Mesothelial cell of epicardium (in vitro differentiated cells): ENCODE measurements at regions not wholly inside any gene's neighbourhood (a gene's known extent, or its start where the extent isn't known, plus 50 kb on each side); places are given as distances from the start of the nearest gene placed in this dataset.

Source experiments
- DNase-seq, 2 experiments: peaks; one replicate each; pipeline ENCODE4 v3.0.0; 2021; ENCODE audit warnings: low spot score in 2 of 2; ENCODE audit not compliant: unreplicated experiment in 2 of 2
- H3K27ac Mint-ChIP-seq: 2 replicates; pipeline ENCODE4 v1.8.0; 2021; ENCODE audit warnings: mixed read lengths
- H3K27me3 Mint-ChIP-seq: 2 replicates; pipeline ENCODE4 v1.8.0; 2021; ENCODE audit warnings: low read depth, mixed read lengths
- H3K36me3 Mint-ChIP-seq: 2 replicates; pipeline ENCODE4 v1.8.0; 2021; ENCODE audit warnings: mixed read lengths
- H3K4me1 Mint-ChIP-seq: 2 replicates; pipeline ENCODE4 v1.8.0; 2021; ENCODE audit warnings: mixed read lengths
- H3K4me3 Mint-ChIP-seq: 2 replicates; pipeline ENCODE4 v1.8.0; 2021; ENCODE audit warnings: mild to moderate bottlenecking, moderate library complexity, mixed read lengths
- H3K9me3 Mint-ChIP-seq: 2 replicates; pipeline ENCODE4 v1.8.0; 2021; ENCODE audit warnings: mixed read lengths
- TF ChIP-seq, protein P1 (sequence below): fragments of 200-600 bp; sonication (generic); IDR thresholded peaks from one replicate; pipeline ENCODE4 v1.5.0; 2021; ENCODE audit warnings: antibody characterized with exemption; ENCODE audit not compliant: unreplicated experiment

GRCh38 chr4:117847849-117848248, 186.4 kb upstream of the NDST3 start:
- TF ChIP-seq, protein P1, sequence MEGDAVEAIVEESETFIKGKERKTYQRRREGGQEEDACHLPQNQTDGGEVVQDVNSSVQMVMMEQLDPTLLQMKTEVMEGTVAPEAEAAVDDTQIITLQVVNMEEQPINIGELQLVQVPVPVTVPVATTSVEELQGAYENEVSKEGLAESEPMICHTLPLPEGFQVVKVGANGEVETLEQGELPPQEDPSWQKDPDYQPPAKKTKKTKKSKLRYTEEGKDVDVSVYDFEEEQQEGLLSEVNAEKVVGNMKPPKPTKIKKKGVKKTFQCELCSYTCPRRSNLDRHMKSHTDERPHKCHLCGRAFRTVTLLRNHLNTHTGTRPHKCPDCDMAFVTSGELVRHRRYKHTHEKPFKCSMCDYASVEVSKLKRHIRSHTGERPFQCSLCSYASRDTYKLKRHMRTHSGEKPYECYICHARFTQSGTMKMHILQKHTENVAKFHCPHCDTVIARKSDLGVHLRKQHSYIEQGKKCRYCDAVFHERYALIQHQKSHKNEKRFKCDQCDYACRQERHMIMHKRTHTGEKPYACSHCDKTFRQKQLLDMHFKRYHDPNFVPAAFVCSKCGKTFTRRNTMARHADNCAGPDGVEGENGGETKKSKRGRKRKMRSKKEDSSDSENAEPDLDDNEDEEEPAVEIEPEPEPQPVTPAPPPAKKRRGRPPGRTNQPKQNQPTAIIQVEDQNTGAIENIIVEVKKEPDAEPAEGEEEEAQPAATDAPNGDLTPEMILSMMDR: no peak
- Mint-ChIP-seq H3K4me3 (no peak overlapping the region), H3K9me3 (peaks cover 32% of the 10 kb centered on the region), H3K36me3 (peaks cover 10% of the 10 kb centered on the region), H3K27me3 (no peaks in the 10 kb centered on the region), H3K4me1 (peaks cover 2% of the 10 kb centered on the region), H3K27ac (no peak overlapping the region)
- DNase-seq: no peak

GRCh38 chr4:117868201-117868600, 166.1 kb upstream of the NDST3 start:
- TF ChIP-seq, protein P1: no peak
- Mint-ChIP-seq H3K36me3 (no peaks in the 10 kb centered on the region), H3K27me3 (no peaks in the 10 kb centered on the region), H3K4me3 (no peak overlapping the region), H3K9me3 (peaks cover 7% of the 10 kb centered on the region), H3K4me1 (peaks cover 15% of the 10 kb centered on the region), H3K27ac (no peak overlapping the region)
- DNase-seq: no peak

DNA sequence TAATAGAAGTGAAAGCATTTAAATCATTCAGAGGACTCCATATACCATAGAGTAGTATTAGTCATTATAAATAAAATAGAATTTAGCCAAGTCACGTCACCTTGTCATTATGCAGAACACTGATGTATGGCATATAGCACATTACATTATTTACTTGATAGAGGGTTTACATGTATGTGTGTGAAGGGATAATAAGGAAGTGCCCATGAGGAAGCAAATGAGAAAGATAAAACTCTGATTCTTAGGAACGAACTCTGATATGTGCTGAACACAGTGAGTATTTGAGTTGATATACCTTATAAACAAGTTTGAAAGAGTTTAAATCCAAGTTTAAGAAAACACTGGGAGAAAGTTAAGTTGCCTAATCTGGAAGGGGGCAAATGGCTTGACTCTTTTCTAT, 160.5 kb upstream of the NDST3 start:
- Mint-ChIP-seq H3K27ac (no peak overlapping the region), H3K4me1 (peaks cover 9% of the 10 kb centered on the region)
- no peak for DNase-seq

GRCh38 chr4:117874216-117874615, 160.1 kb upstream of the NDST3 start:
- Mint-ChIP-seq H3K4me1 (peaks cover 6% of the 10 kb centered on the region), H3K27ac (no peak overlapping the region), H3K9me3 (no peaks in the 10 kb centered on the region), H3K36me3 (no peaks in the 10 kb centered on the region), H3K4me3 (no peak overlapping the region), H3K27me3 (no peaks in the 10 kb centered on the region)
- TF ChIP-seq, protein P1: no peak
- DNase-seq: no peak

More for the DNA sequence above, 160.5 kb upstream of the NDST3 start:
- Mint-ChIP-seq H3K27me3 (no peaks in the 10 kb centered on the region), H3K36me3 (no peaks in the 10 kb centered on the region), H3K9me3 (no peaks in the 10 kb centered on the region), H3K4me3 (no peak overlapping the region)
- TF ChIP-seq, protein P1: no peak

GRCh38 chr4:117889978-117890377, 144.3 kb upstream of the NDST3 start:
- H3K36me3 Mint-ChIP-seq: no peaks in the 10 kb centered on the region
- H3K27me3 Mint-ChIP-seq: no peaks in the 10 kb centered on the region
- peaks cover 4% of the 10 kb centered on the region for H3K4me1 Mint-ChIP-seq
- H3K4me3 Mint-ChIP-seq: no peak overlapping the region
- peaks cover 9% of the 10 kb centered on the region for H3K9me3 Mint-ChIP-seq
- no peak overlapping the region for H3K27ac Mint-ChIP-seq
- no peak for DNase-seq
- TF ChIP-seq, protein P1: no peak

GRCh38 chr4:117893207-117893606, 141.1 kb upstream of the NDST3 start:
- Mint-ChIP-seq H3K27ac (no peak overlapping the region), H3K9me3 (peaks cover 5% of the 10 kb centered on the region), H3K27me3 (no peaks in the 10 kb centered on the region), H3K4me3 (no peak overlapping the region), H3K4me1 (peaks cover 6% of the 10 kb centered on the region), H3K36me3 (no peaks in the 10 kb centered on the region)
- TF ChIP-seq, protein P1: no peak
- no peak for DNase-seq
